GM12873 (cell line): ENCODE measurements at regions not wholly inside any gene's neighbourhood (a gene's known extent, or its start where the extent isn't known, plus 50 kb on each side); places are given as distances from the start of the nearest gene placed in this dataset.

Experiments used
- TF ChIP-seq, protein P1 (sequence below): IDR thresholded peaks from 2 replicates; pipeline ENCODE4 v1.5.1; 2012; ENCODE audit warnings: low read depth, mild to moderate bottlenecking, moderate library complexity, low read length, control low read depth; ENCODE audit not compliant: insufficient read depth; ENCODE audit errors: missing control alignments

DNA sequence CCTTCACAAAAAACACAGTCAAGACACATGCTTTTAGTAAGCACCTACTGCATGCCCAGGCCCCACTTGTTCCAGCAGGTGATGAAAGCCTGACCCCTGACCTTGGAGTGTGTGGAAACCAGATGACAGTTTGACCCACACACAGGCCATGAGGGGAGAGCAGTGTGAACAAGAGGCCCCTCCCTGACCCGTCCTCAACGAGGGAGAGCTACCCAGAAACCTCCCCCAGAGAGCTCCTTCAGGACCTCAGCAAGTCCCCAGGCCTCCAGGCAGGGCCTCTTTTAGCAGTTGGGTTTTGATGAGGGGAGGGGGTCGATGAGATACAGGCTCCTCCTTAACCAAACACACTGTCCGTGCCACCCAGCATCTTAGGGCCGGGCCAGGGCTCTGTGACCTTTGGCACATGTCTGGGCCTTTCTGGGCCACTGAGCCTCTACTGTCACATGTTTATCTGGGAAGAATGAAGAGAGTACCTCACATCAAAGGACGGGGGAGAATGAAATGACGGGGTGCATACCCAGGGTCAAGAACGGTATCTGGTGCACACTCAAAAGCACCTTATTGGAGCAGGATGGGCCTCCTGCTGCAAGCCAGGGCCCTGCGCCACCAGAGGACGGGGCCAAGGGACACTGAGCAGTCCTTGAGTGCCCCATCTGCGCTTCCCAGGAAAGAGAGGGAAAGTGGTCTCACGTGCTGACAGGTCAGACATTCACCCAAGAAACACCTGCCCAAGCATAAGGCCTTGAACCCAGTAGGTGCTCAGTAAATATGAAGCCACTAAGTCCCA lies 202.6 kb upstream of the ZMIZ1 start:
- TF ChIP-seq, protein P1, sequence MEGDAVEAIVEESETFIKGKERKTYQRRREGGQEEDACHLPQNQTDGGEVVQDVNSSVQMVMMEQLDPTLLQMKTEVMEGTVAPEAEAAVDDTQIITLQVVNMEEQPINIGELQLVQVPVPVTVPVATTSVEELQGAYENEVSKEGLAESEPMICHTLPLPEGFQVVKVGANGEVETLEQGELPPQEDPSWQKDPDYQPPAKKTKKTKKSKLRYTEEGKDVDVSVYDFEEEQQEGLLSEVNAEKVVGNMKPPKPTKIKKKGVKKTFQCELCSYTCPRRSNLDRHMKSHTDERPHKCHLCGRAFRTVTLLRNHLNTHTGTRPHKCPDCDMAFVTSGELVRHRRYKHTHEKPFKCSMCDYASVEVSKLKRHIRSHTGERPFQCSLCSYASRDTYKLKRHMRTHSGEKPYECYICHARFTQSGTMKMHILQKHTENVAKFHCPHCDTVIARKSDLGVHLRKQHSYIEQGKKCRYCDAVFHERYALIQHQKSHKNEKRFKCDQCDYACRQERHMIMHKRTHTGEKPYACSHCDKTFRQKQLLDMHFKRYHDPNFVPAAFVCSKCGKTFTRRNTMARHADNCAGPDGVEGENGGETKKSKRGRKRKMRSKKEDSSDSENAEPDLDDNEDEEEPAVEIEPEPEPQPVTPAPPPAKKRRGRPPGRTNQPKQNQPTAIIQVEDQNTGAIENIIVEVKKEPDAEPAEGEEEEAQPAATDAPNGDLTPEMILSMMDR, result no peak

DNA sequence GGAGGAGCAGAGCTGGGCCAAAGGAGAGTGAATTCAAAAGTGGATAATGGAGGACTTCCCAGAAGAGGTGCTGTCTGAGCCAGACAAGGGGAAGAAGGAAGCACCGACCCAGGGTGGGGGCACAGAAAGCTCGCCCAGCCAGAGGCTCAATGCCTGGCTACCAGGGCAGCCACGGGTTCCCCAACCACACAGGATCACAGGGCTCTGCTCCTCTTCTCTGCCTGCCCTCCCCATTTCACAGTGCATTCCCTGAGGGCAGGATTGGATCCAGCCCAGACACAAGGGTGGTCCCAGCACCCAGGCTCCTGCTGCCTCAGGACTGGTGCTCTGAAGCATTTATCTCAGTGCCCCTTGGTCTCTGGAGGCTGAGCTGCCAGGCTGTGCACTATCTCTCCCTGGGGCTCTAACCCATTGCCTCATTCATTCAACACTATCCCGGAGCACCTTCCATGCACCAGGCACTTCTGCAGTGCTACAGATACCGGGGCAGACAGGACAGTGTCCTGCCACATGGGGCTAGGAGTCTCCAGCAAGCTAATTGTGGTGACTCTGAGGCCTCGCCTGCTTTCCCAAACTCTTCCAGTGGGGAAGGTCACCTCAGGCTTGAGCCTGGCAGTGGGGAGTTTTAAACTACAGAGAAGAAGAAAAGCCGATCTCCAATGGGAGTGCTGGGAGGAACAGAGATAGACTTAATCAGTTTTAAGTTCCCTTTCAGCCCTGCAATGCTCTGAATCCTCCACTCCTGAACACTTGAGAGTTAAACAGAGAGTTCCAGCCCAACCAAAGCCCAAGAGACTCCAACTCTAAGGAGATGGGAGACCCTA lies 201.8 kb upstream of the ZMIZ1 start:
- TF ChIP-seq, protein P1, result no peak

DNA sequence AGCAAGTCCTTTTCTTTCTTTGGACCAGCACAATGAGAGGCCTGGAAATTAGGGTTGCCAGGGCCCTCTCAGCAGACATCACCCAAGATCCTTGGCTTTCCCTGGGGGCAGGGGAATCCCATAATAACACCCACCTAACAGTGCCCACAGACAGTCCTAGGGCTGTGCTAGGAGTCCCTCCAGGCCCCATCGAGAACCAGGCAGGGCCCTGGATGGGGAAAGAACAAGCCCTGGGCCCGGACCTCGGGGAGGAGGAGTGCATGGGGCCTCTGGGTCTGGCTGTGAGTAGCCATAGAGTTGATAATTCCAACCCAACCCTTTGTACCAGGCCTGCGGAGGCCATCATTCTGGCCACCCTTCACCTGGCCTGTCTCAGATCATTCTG lies 201.2 kb upstream of the ZMIZ1 start:
- TF ChIP-seq, protein P1, result no peak

DNA sequence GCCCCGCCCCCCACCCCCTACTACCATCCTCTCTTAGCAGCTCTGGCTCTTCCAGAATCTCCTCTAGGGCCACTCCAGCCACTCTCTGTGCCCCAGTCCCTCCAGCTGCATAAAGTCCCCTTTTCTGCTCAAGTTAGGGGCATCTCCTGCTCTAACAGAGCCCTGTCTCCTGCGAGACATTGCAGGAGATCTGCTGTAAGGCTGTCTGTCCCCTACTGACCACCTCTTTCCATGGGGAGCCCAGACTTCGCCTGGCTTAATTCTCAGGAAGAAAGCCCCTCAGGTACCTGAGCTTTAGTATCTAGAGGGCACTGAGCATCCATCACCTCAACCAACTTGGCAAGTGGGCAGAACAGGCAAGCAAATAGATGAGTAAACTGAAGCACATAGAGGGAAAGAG lies 200.7 kb upstream of the ZMIZ1 start:
- TF ChIP-seq, protein P1, result no peak

DNA sequence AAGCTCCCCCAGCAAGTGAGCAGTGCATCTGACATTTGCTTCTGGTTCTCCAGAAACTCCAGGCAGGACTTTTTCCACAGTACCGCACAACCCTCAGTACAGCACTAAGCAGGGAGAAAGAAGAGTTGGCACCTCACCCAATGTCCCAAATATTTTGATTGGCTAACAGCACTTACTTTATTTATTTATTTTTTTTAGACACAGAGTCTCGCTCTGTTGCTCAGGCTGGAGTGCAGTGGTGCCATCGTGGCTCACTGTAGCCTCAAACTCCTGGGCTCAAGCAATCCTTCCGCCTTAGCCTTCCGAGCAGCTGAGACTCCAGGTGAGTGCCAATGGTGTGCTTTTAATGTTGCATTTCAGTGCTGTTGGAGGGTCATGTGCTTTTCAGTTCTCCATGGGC lies 200.3 kb upstream of the ZMIZ1 start:
- TF ChIP-seq, protein P1, result no peak

DNA sequence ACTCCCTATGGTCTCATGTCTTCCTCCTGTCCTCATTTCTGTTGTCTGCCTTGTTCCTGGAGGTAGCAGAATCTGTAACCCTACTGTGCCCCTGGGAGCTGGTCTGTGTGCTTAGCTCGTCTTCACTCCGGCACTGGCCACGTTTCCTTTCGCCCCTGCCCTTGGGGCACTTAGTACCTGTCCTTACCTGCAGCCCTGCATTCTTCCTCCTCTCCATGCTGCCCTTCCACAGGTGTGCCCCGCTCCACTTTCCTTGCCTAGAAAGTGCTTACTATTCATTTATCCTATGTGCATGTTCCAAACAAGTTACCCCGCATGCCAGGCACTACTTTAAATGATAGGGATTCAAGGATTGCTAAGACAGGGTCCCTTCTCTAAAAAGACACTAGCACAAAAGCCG lies 199.9 kb upstream of the ZMIZ1 start:
- TF ChIP-seq, protein P1, result no peak
